ENCODE measurements at regions not wholly inside any gene's neighbourhood (a gene's known extent, or its start where the extent isn't known, plus 50 kb on each side); places are given as distances from the start of the nearest gene placed in this dataset.

DNA sequence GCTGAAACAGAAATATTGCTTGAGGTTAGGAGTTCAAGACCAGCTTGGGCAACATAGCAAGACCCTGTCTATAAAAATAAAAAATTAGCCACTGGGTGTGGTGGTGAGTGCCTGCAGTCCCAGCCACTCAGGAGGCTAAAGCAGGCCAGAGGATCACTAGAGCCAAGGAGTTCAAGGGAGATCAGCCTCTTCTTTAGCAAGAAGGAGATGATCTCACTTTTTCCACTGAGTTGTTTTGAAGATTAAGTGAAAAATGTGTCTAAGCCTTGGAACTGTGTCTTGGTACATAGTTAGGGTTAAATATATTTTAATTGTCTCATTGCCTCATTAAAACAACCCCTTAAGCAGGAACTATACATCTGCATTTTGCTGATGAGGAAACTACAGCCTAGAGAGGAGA, 279.0 kb upstream of the ZFP64 start:
- TF ChIP-seq, protein P1, sequence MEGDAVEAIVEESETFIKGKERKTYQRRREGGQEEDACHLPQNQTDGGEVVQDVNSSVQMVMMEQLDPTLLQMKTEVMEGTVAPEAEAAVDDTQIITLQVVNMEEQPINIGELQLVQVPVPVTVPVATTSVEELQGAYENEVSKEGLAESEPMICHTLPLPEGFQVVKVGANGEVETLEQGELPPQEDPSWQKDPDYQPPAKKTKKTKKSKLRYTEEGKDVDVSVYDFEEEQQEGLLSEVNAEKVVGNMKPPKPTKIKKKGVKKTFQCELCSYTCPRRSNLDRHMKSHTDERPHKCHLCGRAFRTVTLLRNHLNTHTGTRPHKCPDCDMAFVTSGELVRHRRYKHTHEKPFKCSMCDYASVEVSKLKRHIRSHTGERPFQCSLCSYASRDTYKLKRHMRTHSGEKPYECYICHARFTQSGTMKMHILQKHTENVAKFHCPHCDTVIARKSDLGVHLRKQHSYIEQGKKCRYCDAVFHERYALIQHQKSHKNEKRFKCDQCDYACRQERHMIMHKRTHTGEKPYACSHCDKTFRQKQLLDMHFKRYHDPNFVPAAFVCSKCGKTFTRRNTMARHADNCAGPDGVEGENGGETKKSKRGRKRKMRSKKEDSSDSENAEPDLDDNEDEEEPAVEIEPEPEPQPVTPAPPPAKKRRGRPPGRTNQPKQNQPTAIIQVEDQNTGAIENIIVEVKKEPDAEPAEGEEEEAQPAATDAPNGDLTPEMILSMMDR (IDR thresholded peaks at IDR 0.05) = no peak
- TF ChIP-seq POLR2AphosphoS5 (IDR thresholded peaks at IDR 0.05) (no peak), EP300 (IDR thresholded peaks at IDR 0.05; ENCODE audit: low read depth) (no peak), POLR2A (IDR thresholded peaks at IDR 0.05) (no peak)
